Hepatocyte (in vitro differentiated cells): ENCODE measurements at regions not wholly inside any gene's neighbourhood (a gene's known extent, or its start where the extent isn't known, plus 50 kb on each side); places are given as distances from the start of the nearest gene placed in this dataset.
A peak's percentile ranks its signal among the peaks of the same experiment; 100 is the strongest.

Experiments used
- DNase-seq: peaks from one replicate; pipeline ENCODE4 v3.0.0-alpha.2; 2016; ENCODE audit warnings: low spot score
- H2AFZ ChIP-seq: fragments of 200-600 bp; sonication (generic); 2 replicates; pipeline ENCODE4 v1.6.0; 2016; ENCODE audit warnings: antibody characterized with exemption, mild to moderate bottlenecking
- H3K27ac ChIP-seq: fragments of 200-600 bp; sonication (generic); 2 replicates; pipeline ENCODE4 v1.5.1; 2016; ENCODE audit warnings: mild to moderate bottlenecking
- H3K27me3 ChIP-seq: fragments of 200-600 bp; sonication (generic); 2 replicates; pipeline ENCODE4 v1.6.1; 2016
- H3K36me3 ChIP-seq: fragments of 200-600 bp; sonication (generic); replicated peaks from 2 replicates; pipeline ENCODE4 v1.5.1; 2016; ENCODE audit warnings: low read depth; ENCODE audit not compliant: insufficient read depth
- H3K4me1 ChIP-seq: fragments of 200-600 bp; sonication (generic); 2 replicates; pipeline ENCODE4 v1.5.1; 2016; ENCODE audit warnings: mild to moderate bottlenecking, moderate library complexity; ENCODE audit not compliant: insufficient read depth
- H3K4me2 ChIP-seq: fragments of 200-600 bp; sonication (generic); 2 replicates; pipeline ENCODE4 v1.6.0; 2016
- H3K4me3 ChIP-seq: fragments of 200-600 bp; sonication (generic); 2 replicates; pipeline ENCODE4 v1.5.1; 2016; ENCODE audit warnings: mild to moderate bottlenecking
- H3K79me2 ChIP-seq: fragments of 200-600 bp; sonication (generic); 2 replicates; pipeline ENCODE4 v1.6.0; 2017; ENCODE audit warnings: mild to moderate bottlenecking
- H3K9me2 ChIP-seq: fragments of 200-600 bp; sonication (generic); replicated peaks from 2 replicates; pipeline ENCODE4 v1.6.0; 2017; ENCODE audit warnings: mild to moderate bottlenecking; ENCODE audit not compliant: insufficient read depth
- H3K9me3 ChIP-seq: fragments of 200-600 bp; sonication (generic); 2 replicates; pipeline ENCODE4 v1.5.1; 2016; ENCODE audit warnings: low read depth, mild to moderate bottlenecking
- H4K20me1 ChIP-seq: fragments of 200-600 bp; sonication (generic); 2 replicates; pipeline ENCODE4 v1.6.0; 2016; ENCODE audit warnings: mild to moderate bottlenecking; ENCODE audit not compliant: insufficient read depth, poor library complexity, severe bottlenecking
- EZH2 ChIP-seq: fragments of 200-600 bp; sonication (generic); IDR thresholded peaks from 2 replicates; pipeline ENCODE4 v1.6.1; 2016; ENCODE audit warnings: antibody characterized with exemption, mild to moderate bottlenecking, borderline replicate concordance
- EZH2phosphoT487 ChIP-seq: fragments of 200-600 bp; sonication (generic); IDR thresholded peaks from one replicate; pipeline ENCODE4 v1.6.1; 2018; ENCODE audit warnings: antibody characterized with exemption, mild to moderate bottlenecking, low read depth, moderate library complexity; ENCODE audit not compliant: unreplicated experiment, severe bottlenecking
- WGBS: methylation state at CpG from one replicate; pipeline ENCODE4 v1.1.6; 2016; ENCODE audit warnings: low lambda C conversion rate; ENCODE audit errors: missing lambda C conversion rate; 5-methylcytosine and 5-hydroxymethylcytosine counted together
- TF ChIP-seq, protein P1 (sequence below): fragments of 200-600 bp; sonication (generic); IDR thresholded peaks from 2 replicates; pipeline ENCODE4 v1.5.1; 2016; ENCODE audit warnings: antibody characterized with exemption, mild to moderate bottlenecking; ENCODE audit not compliant: poor library complexity

- Histone ChIP-seq H3K4me1 (peaks cover 14% of the 10 kb centered on the region), H3K27ac (no peak overlapping the region), H3K9me2 (no peaks in the 10 kb centered on the region), H3K36me3 (no peaks in the 10 kb centered on the region), H3K4me3 (no peak overlapping the region), H4K20me1 (no peaks in the 10 kb centered on the region), H3K27me3 (no peaks in the 10 kb centered on the region), H3K9me3 (no peaks in the 10 kb centered on the region), H2AFZ (no peak overlapping the region), H3K4me2 (no peak overlapping the region), H3K79me2 (no peaks in the 10 kb centered on the region)
- no peak for TF ChIP-seq EZH2
- no peak for TF ChIP-seq EZH2phosphoT487
- no peak for DNase-seq
- 96% methylated on average over 10 of the region's 10 CpGs for WGBS
Observed at GRCh38 chr5:54746777-54747398, 229.3 kb downstream of the SNX18 start.

- Histone ChIP-seq H3K79me2 (no peaks in the 10 kb centered on the region), H3K9me2 (no peaks in the 10 kb centered on the region), H3K4me2 (no peak overlapping the region), H3K9me3 (no peaks in the 10 kb centered on the region), H2AFZ (no peak overlapping the region), H3K27me3 (no peaks in the 10 kb centered on the region), H4K20me1 (no peaks in the 10 kb centered on the region), H3K4me1 (peaks cover 14% of the 10 kb centered on the region), H3K36me3 (no peaks in the 10 kb centered on the region), H3K4me3 (no peak overlapping the region), H3K27ac (no peak overlapping the region)
- WGBS = 93% methylated on average over 8 of the region's 8 CpGs
- DNase-seq = no peak
- no peak for TF ChIP-seq EZH2
- TF ChIP-seq EZH2phosphoT487 = no peak
- TF ChIP-seq, protein P1, sequence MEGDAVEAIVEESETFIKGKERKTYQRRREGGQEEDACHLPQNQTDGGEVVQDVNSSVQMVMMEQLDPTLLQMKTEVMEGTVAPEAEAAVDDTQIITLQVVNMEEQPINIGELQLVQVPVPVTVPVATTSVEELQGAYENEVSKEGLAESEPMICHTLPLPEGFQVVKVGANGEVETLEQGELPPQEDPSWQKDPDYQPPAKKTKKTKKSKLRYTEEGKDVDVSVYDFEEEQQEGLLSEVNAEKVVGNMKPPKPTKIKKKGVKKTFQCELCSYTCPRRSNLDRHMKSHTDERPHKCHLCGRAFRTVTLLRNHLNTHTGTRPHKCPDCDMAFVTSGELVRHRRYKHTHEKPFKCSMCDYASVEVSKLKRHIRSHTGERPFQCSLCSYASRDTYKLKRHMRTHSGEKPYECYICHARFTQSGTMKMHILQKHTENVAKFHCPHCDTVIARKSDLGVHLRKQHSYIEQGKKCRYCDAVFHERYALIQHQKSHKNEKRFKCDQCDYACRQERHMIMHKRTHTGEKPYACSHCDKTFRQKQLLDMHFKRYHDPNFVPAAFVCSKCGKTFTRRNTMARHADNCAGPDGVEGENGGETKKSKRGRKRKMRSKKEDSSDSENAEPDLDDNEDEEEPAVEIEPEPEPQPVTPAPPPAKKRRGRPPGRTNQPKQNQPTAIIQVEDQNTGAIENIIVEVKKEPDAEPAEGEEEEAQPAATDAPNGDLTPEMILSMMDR = no peak
Observed at GRCh38 chr5:54746346-54746745, 228.8 kb downstream of the SNX18 start.

GRCh38 chr5:54745599-54745998, 228.0 kb downstream of the SNX18 start:
- no peak overlapping the region for H3K4me2 ChIP-seq
- H3K9me2 ChIP-seq = no peaks in the 10 kb centered on the region
- DNase-seq = no peak
- H3K4me3 ChIP-seq = no peak overlapping the region
- H3K4me1 ChIP-seq = peaks cover 14% of the 10 kb centered on the region
- no peaks in the 10 kb centered on the region for H3K27me3 ChIP-seq
- no peaks in the 10 kb centered on the region for H3K79me2 ChIP-seq
- H3K9me3 ChIP-seq = no peaks in the 10 kb centered on the region
- no peaks in the 10 kb centered on the region for H4K20me1 ChIP-seq
- no peak overlapping the region for H2AFZ ChIP-seq
- no peak for TF ChIP-seq EZH2
- TF ChIP-seq, protein P1 = no peak
- TF ChIP-seq EZH2phosphoT487 = no peak
- H3K27ac ChIP-seq = no peak overlapping the region
- 83% methylated on average over 5 of the region's 5 CpGs for WGBS
- no peaks in the 10 kb centered on the region for H3K36me3 ChIP-seq

GRCh38 chr5:54743997-54744788, 226.6 kb downstream of the SNX18 start:
- Histone ChIP-seq H3K4me3 (no peak overlapping the region), H3K9me2 (no peaks in the 10 kb centered on the region), H3K27ac (peak overlapping the region; percentile 86), H3K27me3 (no peaks in the 10 kb centered on the region), H4K20me1 (no peaks in the 10 kb centered on the region), H3K4me1 (peaks cover 14% of the 10 kb centered on the region), H3K4me2 (peak overlapping the region; percentile 29), H3K9me3 (no peaks in the 10 kb centered on the region), H2AFZ (peak overlapping the region; percentile 55), H3K79me2 (no peaks in the 10 kb centered on the region), H3K36me3 (no peaks in the 10 kb centered on the region)
- peak; percentile 76 for DNase-seq
- TF ChIP-seq, protein P1 = no peak
- TF ChIP-seq EZH2phosphoT487 = no peak
- no peak for TF ChIP-seq EZH2
- 47% methylated on average over 8 of the region's 8 CpGs for WGBS
